GM23248 (cell line): ENCODE measurements at regions not wholly inside any gene's neighbourhood (a gene's known extent, or its start where the extent isn't known, plus 50 kb on each side); places are given as distances from the start of the nearest gene placed in this dataset.

Source experiments
- DNase-seq: peaks from one replicate; pipeline ENCODE4 v3.0.0-alpha.2; 2015
- H2AFZ ChIP-seq: fragments of 200-600 bp; sonication (generic); 2 replicates; pipeline ENCODE4 v1.6.1; 2016; ENCODE audit warnings: antibody characterized with exemption
- H3F3A ChIP-seq: fragments of 200-600 bp; sonication (generic); 2 replicates; pipeline ENCODE4 v1.6.1; 2016; ENCODE audit warnings: mild to moderate bottlenecking, antibody characterized with exemption, mixed run types; ENCODE audit not compliant: insufficient read depth
- H3K27ac ChIP-seq: fragments of 200-600 bp; sonication (generic); 2 replicates; pipeline ENCODE4 v1.5.1; 2016; ENCODE audit warnings: mild to moderate bottlenecking
- H3K27me3 ChIP-seq: fragments of 200-600 bp; sonication (generic); replicated peaks from 2 replicates; pipeline ENCODE4 v1.6.1; 2016; ENCODE audit warnings: mild to moderate bottlenecking; ENCODE audit not compliant: insufficient read depth
- H3K36me3 ChIP-seq: fragments of 200-600 bp; sonication (generic); 2 replicates; pipeline ENCODE4 v1.6.1; 2016; ENCODE audit warnings: low read depth, mild to moderate bottlenecking
- H3K4me1 ChIP-seq: fragments of 200-600 bp; sonication (generic); 2 replicates; pipeline ENCODE4 v1.6.1; 2016; ENCODE audit warnings: mild to moderate bottlenecking; ENCODE audit not compliant: insufficient read depth
- H3K4me2 ChIP-seq: fragments of 200-600 bp; sonication (generic); one replicate; pipeline ENCODE4 v1.6.1; 2016; ENCODE audit warnings: mild to moderate bottlenecking; ENCODE audit not compliant: unreplicated experiment
- H3K4me3 ChIP-seq: fragments of 200-600 bp; sonication (generic); 2 replicates; pipeline ENCODE4 v1.5.1; 2016; ENCODE audit warnings: mild to moderate bottlenecking
- H3K79me2 ChIP-seq: fragments of 200-600 bp; sonication (generic); 2 replicates; pipeline ENCODE4 v1.6.1; 2016; ENCODE audit warnings: mild to moderate bottlenecking; ENCODE audit not compliant: insufficient read depth
- H3K9ac ChIP-seq: fragments of 200-600 bp; sonication (generic); 2 replicates; pipeline ENCODE4 v1.6.1; 2016; ENCODE audit warnings: mild to moderate bottlenecking
- H3K9me2 ChIP-seq: fragments of 200-600 bp; sonication (generic); 2 replicates; pipeline ENCODE4 v1.6.1; 2016; ENCODE audit warnings: mixed run types, mild to moderate bottlenecking, moderate library complexity; ENCODE audit not compliant: insufficient read depth
- H3K9me3 ChIP-seq: fragments of 200-600 bp; sonication (generic); one replicate; pipeline ENCODE4 v1.6.1; 2017; ENCODE audit warnings: low read depth
- H4K20me1 ChIP-seq: fragments of 200-600 bp; sonication (generic); 2 replicates; pipeline ENCODE4 v1.6.0; 2016; ENCODE audit not compliant: insufficient read depth
- EZH2 ChIP-seq: fragments of 200-600 bp; sonication (generic); IDR thresholded peaks from 2 replicates; pipeline ENCODE4 v1.6.1; 2018; ENCODE audit warnings: antibody characterized with exemption, mild to moderate bottlenecking; ENCODE audit not compliant: insufficient read depth, poor library complexity, severe bottlenecking
- EZH2phosphoT487 ChIP-seq: fragments of 200-600 bp; sonication (generic); IDR thresholded peaks from 2 replicates; pipeline ENCODE4 v1.6.1; 2018; ENCODE audit warnings: antibody characterized with exemption, moderate library complexity, mild to moderate bottlenecking, low read depth; ENCODE audit not compliant: insufficient read depth
- WGBS, 2 experiments: methylation state at CpG; one replicate each; pipeline ENCODE4 v1.1.6; 2015 to 2017; ENCODE audit warnings: low lambda C conversion rate in 2 of 2, low coverage in 1 of 2; ENCODE audit errors: missing lambda C conversion rate in 2 of 2; 5-methylcytosine and 5-hydroxymethylcytosine counted together
- in situ Hi-C: fragments of 300-500 bp; cut with MboI; formaldehyde crosslinking; loops from 2 replicates; pipeline ENCODE4 v1.15.0; 2020

DNA sequence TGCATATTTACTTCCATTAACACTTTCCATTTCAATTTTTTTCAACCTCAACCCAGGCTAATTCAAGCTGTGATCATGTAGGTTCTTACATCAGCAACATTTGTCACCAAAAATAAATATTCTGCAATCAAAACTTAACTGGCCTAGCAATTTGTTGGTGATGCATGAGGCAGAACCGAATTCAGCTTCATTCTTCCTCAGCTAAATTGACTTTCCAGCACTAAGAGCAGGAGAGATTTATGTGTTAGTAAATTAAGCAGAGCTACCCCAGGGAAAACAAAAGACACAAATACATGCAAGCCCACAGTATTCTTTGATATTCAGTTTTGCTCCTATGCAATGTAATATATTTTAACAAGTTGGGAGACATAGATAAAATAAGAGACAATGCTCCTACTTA lies 208.7 kb upstream of the NDST3 start:
- no peaks in the 10 kb centered on the region for H3K36me3 ChIP-seq
- no peaks in the 10 kb centered on the region; the same call in 1 of the 2 replicates for H4K20me1 ChIP-seq
- no peak overlapping the region for H2AFZ ChIP-seq
- no peaks in the 10 kb centered on the region for H3K9me2 ChIP-seq
- no peak overlapping the region for H3K4me3 ChIP-seq
- H3K9ac ChIP-seq, result no peak overlapping the region
- no peaks in the 10 kb centered on the region for H3K9me3 ChIP-seq
- H3K4me2 ChIP-seq, result no peak overlapping the region
- no peak overlapping the region for H3K27ac ChIP-seq
- in situ Hi-C loops, result no loop called here
- WGBS, 2 experiments, result 0% methylated on average over 1 of the region's 1 CpG
- H3K27me3 ChIP-seq, result no peaks in the 10 kb centered on the region
- no peak for DNase-seq
- H3F3A ChIP-seq, result no peaks in the 10 kb centered on the region
- no peaks in the 10 kb centered on the region for H3K4me1 ChIP-seq
- no peaks in the 10 kb centered on the region for H3K79me2 ChIP-seq
- TF ChIP-seq EZH2phosphoT487 (no peak), EZH2 (no peak)

GRCh38 chr4:117831060-117831683 lies 203.1 kb upstream of the NDST3 start:
- Histone ChIP-seq H3K27ac (no peak overlapping the region), H3K9me2 (no peaks in the 10 kb centered on the region), H3K4me2 (no peak overlapping the region), H3K4me1 (no peaks in the 10 kb centered on the region), H2AFZ (no peak overlapping the region), H3K9me3 (no peaks in the 10 kb centered on the region), H3K9ac (no peak overlapping the region), H3K4me3 (no peak overlapping the region), H4K20me1 (no peaks in the 10 kb centered on the region), H3K36me3 (no peaks in the 10 kb centered on the region), H3K27me3 (no peaks in the 10 kb centered on the region), H3K79me2 (no peaks in the 10 kb centered on the region), H3F3A (no peaks in the 10 kb centered on the region)
- in situ Hi-C loops, result no loop called here
- 28 to 30% methylated on average over 10 of the region's 10 CpGs for WGBS, 2 experiments
- no peak for TF ChIP-seq EZH2phosphoT487
- no peak for TF ChIP-seq EZH2
- no peak for DNase-seq

- Histone ChIP-seq H3K27me3 (no peaks in the 10 kb centered on the region), H3K36me3 (no peaks in the 10 kb centered on the region), H3F3A (no peaks in the 10 kb centered on the region), H3K27ac (no peak overlapping the region), H3K9me3 (no peaks in the 10 kb centered on the region), H3K9ac (no peak overlapping the region), H3K79me2 (no peaks in the 10 kb centered on the region), H3K4me1 (no peaks in the 10 kb centered on the region), H3K9me2 (no peaks in the 10 kb centered on the region), H3K4me2 (no peak overlapping the region), H4K20me1 (no peaks in the 10 kb centered on the region), H2AFZ (no peak overlapping the region), H3K4me3 (no peak overlapping the region)
- in situ Hi-C loops, result no loop called here
- DNase-seq, result no peak
- 65 to 73% methylated on average over 8 to 10 of the region's 10 CpGs for WGBS, 2 experiments
- no peak for TF ChIP-seq EZH2
- TF ChIP-seq EZH2phosphoT487, result no peak
These were observed 198.7 kb upstream of the NDST3 start for GRCh38 chr4:117835566-117835965.

- in situ Hi-C loops, result no loop called here
- no peak overlapping the region for H3K9ac ChIP-seq
- DNase-seq, result no peak
- no peak overlapping the region for H3K4me3 ChIP-seq
- H3K4me2 ChIP-seq, result no peak overlapping the region
- no peaks in the 10 kb centered on the region for H3K4me1 ChIP-seq
- TF ChIP-seq EZH2phosphoT487, result no peak
- no peak for TF ChIP-seq EZH2
- 2 to 13% methylated on average over 1 of the region's 1 CpG for WGBS, 2 experiments
- no peaks in the 10 kb centered on the region for H3K9me2 ChIP-seq
- H3F3A ChIP-seq, result no peaks in the 10 kb centered on the region
- no peaks in the 10 kb centered on the region for H4K20me1 ChIP-seq
- no peaks in the 10 kb centered on the region for H3K9me3 ChIP-seq
- no peak overlapping the region for H2AFZ ChIP-seq
- H3K27me3 ChIP-seq, result no peaks in the 10 kb centered on the region
- no peak overlapping the region for H3K27ac ChIP-seq
- no peaks in the 10 kb centered on the region for H3K36me3 ChIP-seq
- no peaks in the 10 kb centered on the region for H3K79me2 ChIP-seq
These were observed 189.7 kb upstream of the NDST3 start for GRCh38 chr4:117844594-117844993.

GRCh38 chr4:117845270-117845669 lies 189.0 kb upstream of the NDST3 start:
- H3K4me1 ChIP-seq, result no peaks in the 10 kb centered on the region
- in situ Hi-C loops, result no loop called here
- H3K27ac ChIP-seq, result no peak overlapping the region
- no peaks in the 10 kb centered on the region for H3K9me2 ChIP-seq
- no peaks in the 10 kb centered on the region for H3K36me3 ChIP-seq
- H3F3A ChIP-seq, result no peaks in the 10 kb centered on the region
- no peaks in the 10 kb centered on the region for H3K27me3 ChIP-seq
- no peak overlapping the region for H2AFZ ChIP-seq
- DNase-seq, result no peak
- TF ChIP-seq EZH2 (no peak), EZH2phosphoT487 (no peak)
- H4K20me1 ChIP-seq, result no peaks in the 10 kb centered on the region
- no peak overlapping the region for H3K4me3 ChIP-seq
- 25 to 52% methylated on average over 1 of the region's 1 CpG for WGBS, 2 experiments
- no peak overlapping the region for H3K4me2 ChIP-seq
- H3K9me3 ChIP-seq, result no peaks in the 10 kb centered on the region
- no peaks in the 10 kb centered on the region for H3K79me2 ChIP-seq
- H3K9ac ChIP-seq, result no peak overlapping the region
